ENCODE measurements at regions not wholly inside any gene's neighbourhood (a gene's known extent, or its start where the extent isn't known, plus 50 kb on each side); places are given as distances from the start of the nearest gene placed in this dataset.

GRCh38 chr2:172283476-172283875 lies 143.9 kb upstream of the ITGA6 start:
- Histone ChIP-seq H3K4me1 (ENCODE audit: control insufficient read depth in 3 of 3, insufficient read depth in 3 of 3, low read length in 3 of 3) (peaks cover 14 to 38% (median 16%) of the 10 kb centered on the region in 3 donors), H3K36me3 (ENCODE audit: control insufficient read depth in 3 of 3, insufficient read depth in 3 of 3, low read length in 3 of 3) (no peaks in the 10 kb centered on the region), H3K27ac (ENCODE audit: low read depth, low read length) (no peak overlapping the region), H3K9me3 (ENCODE audit: control insufficient read depth in 3 of 3, low read length in 3 of 3) (no peaks in the 10 kb centered on the region), H3K4me3 (ENCODE audit: low read length in 3 of 3) (no peak overlapping the region), H3K27me3 (ENCODE audit: control insufficient read depth in 3 of 3, insufficient read depth in 3 of 3, low read length in 3 of 3) (no peaks in the 10 kb centered on the region), H3K9ac (ENCODE audit: low read depth in 1 of 3, low read length in 3 of 3) (peak overlapping the region in 1 of 3 donors; percentile 1)

- Histone ChIP-seq H3K9ac (ENCODE audit: low read depth in 1 of 3, low read length in 3 of 3) (no peak overlapping the region), H3K9me3 (ENCODE audit: control insufficient read depth in 3 of 3, low read length in 3 of 3) (no peaks in the 10 kb centered on the region), H3K36me3 (ENCODE audit: control insufficient read depth in 3 of 3, insufficient read depth in 3 of 3, low read length in 3 of 3) (no peaks in the 10 kb centered on the region), H3K4me1 (ENCODE audit: control insufficient read depth in 3 of 3, insufficient read depth in 3 of 3, low read length in 3 of 3) (peaks cover 14 to 38% (median 16%) of the 10 kb centered on the region in 3 donors), H3K27ac (ENCODE audit: low read depth, low read length) (no peak overlapping the region), H3K4me3 (ENCODE audit: low read length in 3 of 3) (no peak overlapping the region), H3K27me3 (ENCODE audit: control insufficient read depth in 3 of 3, insufficient read depth in 3 of 3, low read length in 3 of 3) (no peaks in the 10 kb centered on the region)
Measured at GRCh38 chr2:172284209-172284608, 143.2 kb upstream of the ITGA6 start.

- H3K9me3 ChIP-seq (ENCODE audit: control insufficient read depth in 3 of 3, low read length in 3 of 3): no peaks in the 10 kb centered on the region
- no peak overlapping the region for H3K4me3 ChIP-seq (ENCODE audit: low read length in 3 of 3)
- no peaks in the 10 kb centered on the region for H3K36me3 ChIP-seq (ENCODE audit: control insufficient read depth in 3 of 3, insufficient read depth in 3 of 3, low read length in 3 of 3)
- H3K27me3 ChIP-seq (ENCODE audit: control insufficient read depth in 3 of 3, insufficient read depth in 3 of 3, low read length in 3 of 3): no peaks in the 10 kb centered on the region
- H3K4me1 ChIP-seq (ENCODE audit: control insufficient read depth in 3 of 3, insufficient read depth in 3 of 3, low read length in 3 of 3): peaks cover 14 to 38% (median 16%) of the 10 kb centered on the region in 3 donors
- peak overlapping the region in 1 of 3 donors; percentile 40 for H3K9ac ChIP-seq (ENCODE audit: low read depth in 1 of 3, low read length in 3 of 3)
- H3K27ac ChIP-seq (ENCODE audit: low read depth, low read length): peak overlapping the region; percentile 72
Measured at GRCh38 chr2:172285010-172285621, 142.3 kb upstream of the ITGA6 start.

- H3K9ac ChIP-seq (ENCODE audit: low read depth in 1 of 3, low read length in 3 of 3): peak overlapping the region in 1 of 3 donors; percentile 40
- peaks cover 14 to 38% (median 16%) of the 10 kb centered on the region in 3 donors for H3K4me1 ChIP-seq (ENCODE audit: control insufficient read depth in 3 of 3, insufficient read depth in 3 of 3, low read length in 3 of 3)
- no peak overlapping the region for H3K4me3 ChIP-seq (ENCODE audit: low read length in 3 of 3)
- peak overlapping the region; percentile 72 for H3K27ac ChIP-seq (ENCODE audit: low read depth, low read length)
- no peaks in the 10 kb centered on the region for H3K9me3 ChIP-seq (ENCODE audit: control insufficient read depth in 3 of 3, low read length in 3 of 3)
- no peaks in the 10 kb centered on the region for H3K27me3 ChIP-seq (ENCODE audit: control insufficient read depth in 3 of 3, insufficient read depth in 3 of 3, low read length in 3 of 3)
- no peaks in the 10 kb centered on the region for H3K36me3 ChIP-seq (ENCODE audit: control insufficient read depth in 3 of 3, insufficient read depth in 3 of 3, low read length in 3 of 3)
Measured at GRCh38 chr2:172285760-172286159, 141.6 kb upstream of the ITGA6 start.

- H3K27ac ChIP-seq (ENCODE audit: low read depth, low read length): peak overlapping the region; percentile 27
- H3K36me3 ChIP-seq (ENCODE audit: control insufficient read depth in 3 of 3, insufficient read depth in 3 of 3, low read length in 3 of 3): no peaks in the 10 kb centered on the region
- no peak overlapping the region for H3K4me3 ChIP-seq (ENCODE audit: low read length in 3 of 3)
- peaks cover 14 to 38% (median 16%) of the 10 kb centered on the region in 3 donors for H3K4me1 ChIP-seq (ENCODE audit: control insufficient read depth in 3 of 3, insufficient read depth in 3 of 3, low read length in 3 of 3)
- no peaks in the 10 kb centered on the region for H3K27me3 ChIP-seq (ENCODE audit: control insufficient read depth in 3 of 3, insufficient read depth in 3 of 3, low read length in 3 of 3)
- no peak overlapping the region for H3K9ac ChIP-seq (ENCODE audit: low read depth in 1 of 3, low read length in 3 of 3)
- H3K9me3 ChIP-seq (ENCODE audit: control insufficient read depth in 3 of 3, low read length in 3 of 3): no peaks in the 10 kb centered on the region
Measured at GRCh38 chr2:172287190-172287589, 140.2 kb upstream of the ITGA6 start.

GRCh38 chr2:172287605-172288315 lies 139.6 kb upstream of the ITGA6 start:
- H3K4me1 ChIP-seq (ENCODE audit: control insufficient read depth in 3 of 3, insufficient read depth in 3 of 3, low read length in 3 of 3): peaks cover 14 to 38% (median 16%) of the 10 kb centered on the region in 3 donors
- no peak overlapping the region for H3K9ac ChIP-seq (ENCODE audit: low read depth in 1 of 3, low read length in 3 of 3)
- peak overlapping the region in 1 of 3 donors; percentile 6 for H3K4me3 ChIP-seq (ENCODE audit: low read length in 3 of 3)
- H3K27me3 ChIP-seq (ENCODE audit: control insufficient read depth in 3 of 3, insufficient read depth in 3 of 3, low read length in 3 of 3): no peaks in the 10 kb centered on the region
- no peaks in the 10 kb centered on the region for H3K9me3 ChIP-seq (ENCODE audit: control insufficient read depth in 3 of 3, low read length in 3 of 3)
- peak overlapping the region; percentile 27 for H3K27ac ChIP-seq (ENCODE audit: low read depth, low read length)
- H3K36me3 ChIP-seq (ENCODE audit: control insufficient read depth in 3 of 3, insufficient read depth in 3 of 3, low read length in 3 of 3): no peaks in the 10 kb centered on the region

GRCh38 chr2:172288603-172289002 lies 138.8 kb upstream of the ITGA6 start:
- Histone ChIP-seq H3K9me3 (ENCODE audit: control insufficient read depth in 3 of 3, low read length in 3 of 3) (no peaks in the 10 kb centered on the region), H3K27ac (ENCODE audit: low read depth, low read length) (no peak overlapping the region), H3K4me1 (ENCODE audit: control insufficient read depth in 3 of 3, insufficient read depth in 3 of 3, low read length in 3 of 3) (peaks cover 14 to 33% (median 16%) of the 10 kb centered on the region in 3 donors), H3K9ac (ENCODE audit: low read depth in 1 of 3, low read length in 3 of 3) (no peak overlapping the region), H3K36me3 (ENCODE audit: control insufficient read depth in 3 of 3, insufficient read depth in 3 of 3, low read length in 3 of 3) (no peaks in the 10 kb centered on the region), H3K4me3 (ENCODE audit: low read length in 3 of 3) (no peak overlapping the region), H3K27me3 (ENCODE audit: control insufficient read depth in 3 of 3, insufficient read depth in 3 of 3, low read length in 3 of 3) (no peaks in the 10 kb centered on the region)

GRCh38 chr2:172293952-172294351 lies 133.4 kb upstream of the ITGA6 start:
- no peak overlapping the region for H3K4me3 ChIP-seq (ENCODE audit: low read length in 3 of 3)
- no peaks in the 10 kb centered on the region for H3K9me3 ChIP-seq (ENCODE audit: control insufficient read depth in 3 of 3, low read length in 3 of 3)
- H3K36me3 ChIP-seq (ENCODE audit: control insufficient read depth in 3 of 3, insufficient read depth in 3 of 3, low read length in 3 of 3): no peaks in the 10 kb centered on the region
- H3K27ac ChIP-seq (ENCODE audit: low read depth, low read length): no peak overlapping the region
- no peak overlapping the region for H3K9ac ChIP-seq (ENCODE audit: low read depth in 1 of 3, low read length in 3 of 3)
- H3K4me1 ChIP-seq (ENCODE audit: control insufficient read depth in 3 of 3, insufficient read depth in 3 of 3, low read length in 3 of 3): no peaks in the 10 kb centered on the region
- H3K27me3 ChIP-seq (ENCODE audit: control insufficient read depth in 3 of 3, insufficient read depth in 3 of 3, low read length in 3 of 3): peaks cover 0 to 4% (median 0%) of the 10 kb centered on the region in 3 donors

GRCh38 chr2:172294983-172295382 lies 132.4 kb upstream of the ITGA6 start:
- Histone ChIP-seq H3K9ac (ENCODE audit: low read depth in 1 of 3, low read length in 3 of 3) (no peak overlapping the region), H3K27me3 (ENCODE audit: control insufficient read depth in 3 of 3, insufficient read depth in 3 of 3, low read length in 3 of 3) (peaks cover 0 to 4% (median 0%) of the 10 kb centered on the region in 3 donors), H3K9me3 (ENCODE audit: control insufficient read depth in 3 of 3, low read length in 3 of 3) (no peaks in the 10 kb centered on the region)

GRCh38 chr2:172295677-172296076 lies 131.7 kb upstream of the ITGA6 start:
- Histone ChIP-seq H3K9me3 (ENCODE audit: control insufficient read depth in 3 of 3, low read length in 3 of 3) (no peaks in the 10 kb centered on the region), H3K4me1 (ENCODE audit: control insufficient read depth in 3 of 3, insufficient read depth in 3 of 3, low read length in 3 of 3) (no peaks in the 10 kb centered on the region), H3K27me3 (ENCODE audit: control insufficient read depth in 3 of 3, insufficient read depth in 3 of 3, low read length in 3 of 3) (peaks cover 0 to 4% (median 0%) of the 10 kb centered on the region in 3 donors), H3K27ac (ENCODE audit: low read depth, low read length) (no peak overlapping the region), H3K36me3 (ENCODE audit: control insufficient read depth in 3 of 3, insufficient read depth in 3 of 3, low read length in 3 of 3) (no peaks in the 10 kb centered on the region), H3K4me3 (ENCODE audit: low read length in 3 of 3) (no peak overlapping the region), H3K9ac (ENCODE audit: low read depth in 1 of 3, low read length in 3 of 3) (no peak overlapping the region)

More at GRCh38 chr2:172294983-172295382, 132.4 kb upstream of the ITGA6 start:
- Histone ChIP-seq H3K36me3 (ENCODE audit: control insufficient read depth in 3 of 3, insufficient read depth in 3 of 3, low read length in 3 of 3) (no peaks in the 10 kb centered on the region), H3K27ac (ENCODE audit: low read depth, low read length) (no peak overlapping the region), H3K4me3 (ENCODE audit: low read length in 3 of 3) (no peak overlapping the region), H3K4me1 (ENCODE audit: control insufficient read depth in 3 of 3, insufficient read depth in 3 of 3, low read length in 3 of 3) (no peaks in the 10 kb centered on the region)
